Spleen (tissue), 11 donors: ENCODE measurements at regions not wholly inside any gene's neighbourhood (a gene's known extent, or its start where the extent isn't known, plus 50 kb on each side); places are given as distances from the start of the nearest gene placed in this dataset.

Experiments used
- DNase-seq: peaks from one replicate; pipeline ENCODE4 v3.0.0-alpha.2; 2020
- H3K27ac ChIP-seq, 8 donors: fragments of 200-600 bp; sonication (generic) in 7 of 8; 1 replicate in 4 of 8; 2 replicates in 4 of 8; pipeline versions ENCODE4 v1.5.0 to v1.8.0; 2016 to 2021; ENCODE audit warnings: inconsistent platforms in 4 of 8, mild to moderate bottlenecking in 4 of 8, moderate library complexity in 1 of 8
- H3K27me3 ChIP-seq, 7 donors: fragments of 200-600 bp; sonication (generic) in 6 of 7; replicated peaks in 1 of 7; 1 replicate in 4 of 7; 2 replicates in 3 of 7; pipeline versions ENCODE4 v1.5.0 to v1.8.0; 2016 to 2021; ENCODE audit warnings: inconsistent platforms in 3 of 7, mild to moderate bottlenecking in 1 of 7
- H3K36me3 ChIP-seq, 6 donors: fragments of 200-600 bp; sonication (generic) in 5 of 6; 1 replicate in 4 of 6; 2 replicates in 2 of 6; pipeline versions ENCODE4 v1.5.0 to v1.8.0; 2016 to 2021; ENCODE audit warnings: inconsistent platforms in 2 of 6
- H3K4me1 ChIP-seq, 6 donors: fragments of 200-600 bp; sonication (generic) in 5 of 6; 1 replicate in 3 of 6; 2 replicates in 3 of 6; pipeline versions ENCODE4 v1.5.0 to v1.8.0; 2016 to 2021; ENCODE audit warnings: inconsistent platforms in 3 of 6
- H3K4me3 ChIP-seq, 8 donors: fragments of 200-600 bp; sonication (generic) in 7 of 8; 1 replicate in 4 of 8; 2 replicates in 4 of 8; pipeline versions ENCODE4 v1.5.0 to v1.8.0; 2016 to 2021; ENCODE audit warnings: inconsistent platforms in 4 of 8, mild to moderate bottlenecking in 4 of 8, moderate library complexity in 2 of 8
- H3K9me3 ChIP-seq, 8 donors: fragments of 200-600 bp; sonication (generic) in 7 of 8; 1 replicate in 4 of 8; 2 replicates in 4 of 8; pipeline versions ENCODE4 v1.5.0 to v1.8.0; 2016 to 2021; ENCODE audit warnings: inconsistent platforms in 4 of 8
- CTCF ChIP-seq, 11 experiments: fragments of 200-600 bp in 7 of 11; fragments of 450-650 bp in 4 of 11; sonication (generic) in 4 of 11; IDR thresholded peaks in 8 of 11; conservative IDR thresholded peaks in 3 of 11; 1 replicate in 7 of 11; 2 replicates in 4 of 11; pipeline versions ENCODE4 v1.4.0 to v1.8.0; 2016 to 2021; ENCODE audit warnings: antibody characterized with exemption in 11 of 11, inconsistent platforms in 4 of 11, mild to moderate bottlenecking in 1 of 11
- POLR2A ChIP-seq, 3 donors: fragments of 450-650 bp; IDR thresholded peaks; one replicate each; pipeline ENCODE4 v1.5.1; 2017; ENCODE audit warnings: antibody characterized with exemption in 3 of 3, mild to moderate bottlenecking in 1 of 3
- POLR2AphosphoS5 ChIP-seq, 3 donors: sonication (generic); formaldehyde crosslinking; IDR thresholded peaks; one replicate each; pipeline ENCODE4 v1.5.1; 2017; ENCODE audit warnings: antibody characterized with exemption in 3 of 3
- WGBS, 5 donors: extraction: QIAGEN DNeasy Blood & Tissue Kit in 3 of 5; methylation state at CpG; one replicate each; pipeline versions ENCODE4 v1.1.5 to v1.1.7; 2013 to 2018; 5-methylcytosine and 5-hydroxymethylcytosine counted together
- intact Hi-C: fragments of 100-400 bp; cut with DNase I; formaldehyde crosslinking; loops from one replicate; pipeline ENCODE4 v1.15.0; 2023; ENCODE audit warnings: low total_unique reads
- donor health status: healthy with polysubstance abuse.
- donor health status: DM: no; HTN: no; CAD: no; lungs with moderate emphysema.
- donor health status: DM: no; HTN: no; CAD: no.
- donor health status: Bipolar disorder and iron deficiency.
- donor health status: healthy.
- donor health status: DM: no; HTN: no; CAD: no.
- donor health status: DM: yes; HTN: yes; CAD: no.

- no peaks in the 10 kb centered on the region for H3K27me3 ChIP-seq
- no peaks in the 10 kb centered on the region for H3K36me3 ChIP-seq
- no peak for TF ChIP-seq POLR2A (IDR thresholded peaks at IDR 0.05)
- no peak for TF ChIP-seq CTCF (IDR thresholded peaks at IDR 0.05 in 8 of 11, conservative IDR thresholded peaks at IDR 0.05 in 3 of 11)
- TF ChIP-seq POLR2AphosphoS5 (IDR thresholded peaks at IDR 0.05): no peak
- H3K4me1 ChIP-seq: no peaks in the 10 kb centered on the region
- intact Hi-C loops: no loop called here
- H3K9me3 ChIP-seq: no peaks in the 10 kb centered on the region
- H3K27ac ChIP-seq: no peak overlapping the region
- H3K4me3 ChIP-seq: no peak overlapping the region
- DNase-seq: no peak
- 68 to 87% (median 75%) methylated on average over 2 of the region's 2 CpGs for WGBS, 5 donors
Observed at GRCh38 chr9:31677415-31677814, 707.0 kb upstream of the ACO1 start.

- Histone ChIP-seq H3K4me3 (no peak overlapping the region), H3K36me3 (no peaks in the 10 kb centered on the region), H3K27ac (no peak overlapping the region), H3K4me1 (no peaks in the 10 kb centered on the region), H3K27me3 (no peaks in the 10 kb centered on the region), H3K9me3 (no peaks in the 10 kb centered on the region)
- 76 to 94% (median 85%) methylated on average over 2 of the region's 2 CpGs for WGBS, 5 donors
- TF ChIP-seq CTCF (IDR thresholded peaks at IDR 0.05 in 8 of 11, conservative IDR thresholded peaks at IDR 0.05 in 3 of 11) (no peak), POLR2AphosphoS5 (IDR thresholded peaks at IDR 0.05) (no peak), POLR2A (IDR thresholded peaks at IDR 0.05) (no peak)
- intact Hi-C loops: no loop called here
- no peak for DNase-seq
Observed at GRCh38 chr9:31677877-31678276, 706.6 kb upstream of the ACO1 start.

GRCh38 chr9:31683116-31683515, 701.3 kb upstream of the ACO1 start:
- H3K9me3 ChIP-seq: peaks cover 0 to 7% (median 0%) of the 10 kb centered on the region in 8 donors
- TF ChIP-seq CTCF (IDR thresholded peaks at IDR 0.05 in 8 of 11, conservative IDR thresholded peaks at IDR 0.05 in 3 of 11) (no peak), POLR2AphosphoS5 (IDR thresholded peaks at IDR 0.05) (no peak), POLR2A (IDR thresholded peaks at IDR 0.05) (no peak)
- intact Hi-C loops: no loop called here
- no peak overlapping the region for H3K4me3 ChIP-seq
- H3K4me1 ChIP-seq: no peaks in the 10 kb centered on the region
- no peak for DNase-seq
- 78 to 95% (median 84%) methylated on average over 2 of the region's 2 CpGs for WGBS, 5 donors
- H3K36me3 ChIP-seq: no peaks in the 10 kb centered on the region
- H3K27me3 ChIP-seq: no peaks in the 10 kb centered on the region
- no peak overlapping the region for H3K27ac ChIP-seq

GRCh38 chr9:31697956-31698355, 686.5 kb upstream of the ACO1 start:
- DNase-seq: no peak
- Histone ChIP-seq H3K4me3 (no peak overlapping the region), H3K9me3 (no peaks in the 10 kb centered on the region), H3K27me3 (no peaks in the 10 kb centered on the region), H3K27ac (no peak overlapping the region), H3K36me3 (no peaks in the 10 kb centered on the region), H3K4me1 (no peaks in the 10 kb centered on the region)
- intact Hi-C loops: no loop called here
- WGBS, 5 donors: 89 to 92% (median 92%) methylated on average over 2 of the region's 2 CpGs
- TF ChIP-seq POLR2A (IDR thresholded peaks at IDR 0.05): no peak
- TF ChIP-seq POLR2AphosphoS5 (IDR thresholded peaks at IDR 0.05): no peak
- TF ChIP-seq CTCF (IDR thresholded peaks at IDR 0.05 in 8 of 11, conservative IDR thresholded peaks at IDR 0.05 in 3 of 11): no peak
